OCI-M1 (cell line): ENCODE measurements at regions not wholly inside any gene's neighbourhood (a gene's known extent, or its start where the extent isn't known, plus 50 kb on each side); places are given as distances from the start of the nearest gene placed in this dataset.

ENCODE experiments used
- DNase-seq: peaks from one replicate; lab custom pipeline; 2025; lab: John Stamatoyannopoulos, UW

DNA sequence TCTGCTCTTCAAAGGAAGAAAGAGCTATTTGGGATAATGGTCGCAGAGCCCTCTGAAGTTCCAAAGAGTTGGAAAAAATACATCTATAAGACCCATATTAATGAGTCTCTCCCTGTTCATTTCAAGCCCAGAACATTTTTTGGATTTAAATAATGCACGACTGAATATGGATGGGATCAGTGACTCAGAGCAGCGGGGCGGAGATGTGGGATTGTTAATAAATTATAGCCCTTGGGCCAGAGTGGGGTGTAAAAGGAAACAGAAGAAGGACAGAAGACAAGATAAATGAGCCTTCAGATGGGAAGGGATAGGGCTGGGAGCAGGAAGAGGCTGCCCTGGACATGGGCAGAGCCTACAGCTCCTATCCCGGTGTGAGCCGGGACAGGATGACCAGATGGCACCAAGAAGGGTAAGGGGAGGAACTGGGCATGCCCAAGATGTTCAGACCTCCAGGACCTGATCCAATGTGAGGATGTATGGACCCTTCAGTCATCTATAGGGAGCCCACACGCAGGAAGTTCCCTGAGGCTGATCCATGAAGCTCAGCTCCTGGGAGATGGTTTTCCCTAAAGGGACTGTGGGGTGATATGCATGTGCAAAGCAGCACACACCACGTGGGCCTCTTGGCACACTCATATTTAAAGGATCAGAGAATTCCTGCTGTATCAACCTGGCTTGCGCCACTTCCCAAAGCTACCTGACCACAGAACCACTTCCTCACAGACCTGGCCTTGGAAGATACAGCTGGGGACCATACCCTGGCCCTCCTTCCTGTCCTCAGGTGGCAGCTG, 96.1 kb upstream of the PLXNA4 start:
- DNase-seq = no peak

DNA sequence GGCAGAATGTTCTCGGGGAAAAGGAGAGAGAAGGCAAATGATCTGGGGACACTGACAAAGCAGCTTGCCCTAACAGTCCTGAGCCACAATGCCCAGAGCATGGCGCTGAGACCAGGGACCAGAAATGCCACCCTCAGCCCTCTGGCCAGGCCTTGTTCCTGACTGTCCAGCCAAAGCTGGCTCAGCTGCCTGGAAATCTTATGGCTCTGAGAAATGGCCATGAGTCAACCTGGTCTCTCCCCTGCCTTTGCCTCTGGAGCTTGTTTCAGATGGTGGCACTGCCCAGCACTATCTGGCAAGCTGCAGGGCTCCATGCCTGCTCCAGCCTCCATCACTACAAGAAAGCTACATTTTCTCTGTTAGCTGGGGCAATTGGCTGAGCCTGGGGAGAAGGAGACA, 90.5 kb upstream of the PLXNA4 start:
- DNase-seq = no peak

DNA sequence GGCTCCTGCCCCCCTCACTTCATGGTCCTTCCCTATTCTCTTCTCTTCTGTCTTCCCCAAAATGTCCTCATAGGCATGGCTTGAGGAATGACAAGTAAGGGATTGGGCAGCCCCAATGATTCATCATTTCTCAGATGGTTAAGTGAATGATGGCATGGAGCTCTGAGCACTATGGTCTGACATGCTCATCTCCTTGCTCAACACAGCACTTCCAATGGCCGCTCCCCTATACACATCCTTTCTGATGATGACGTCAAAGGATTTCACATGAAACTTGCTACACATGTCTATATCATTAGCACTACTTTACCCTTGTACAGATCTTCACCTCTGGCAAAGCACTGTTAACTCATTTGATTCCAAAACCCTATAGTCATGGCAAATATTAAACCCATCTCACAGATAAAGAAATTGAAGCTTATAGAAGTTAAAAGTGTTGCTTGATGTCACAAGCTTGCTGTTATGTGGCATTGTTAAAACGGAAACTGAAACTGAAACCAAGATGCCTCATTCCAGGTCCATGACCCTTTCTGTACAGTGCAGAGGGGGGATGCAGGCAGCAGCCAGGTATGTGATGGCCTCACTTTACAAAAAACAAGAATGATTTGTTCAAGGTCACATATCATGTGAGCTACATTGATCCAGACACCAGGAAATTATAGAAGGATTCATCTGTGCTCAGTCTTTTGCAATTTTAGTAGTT, 90.0 kb upstream of the PLXNA4 start:
- DNase-seq = peak; percentile 59

DNA sequence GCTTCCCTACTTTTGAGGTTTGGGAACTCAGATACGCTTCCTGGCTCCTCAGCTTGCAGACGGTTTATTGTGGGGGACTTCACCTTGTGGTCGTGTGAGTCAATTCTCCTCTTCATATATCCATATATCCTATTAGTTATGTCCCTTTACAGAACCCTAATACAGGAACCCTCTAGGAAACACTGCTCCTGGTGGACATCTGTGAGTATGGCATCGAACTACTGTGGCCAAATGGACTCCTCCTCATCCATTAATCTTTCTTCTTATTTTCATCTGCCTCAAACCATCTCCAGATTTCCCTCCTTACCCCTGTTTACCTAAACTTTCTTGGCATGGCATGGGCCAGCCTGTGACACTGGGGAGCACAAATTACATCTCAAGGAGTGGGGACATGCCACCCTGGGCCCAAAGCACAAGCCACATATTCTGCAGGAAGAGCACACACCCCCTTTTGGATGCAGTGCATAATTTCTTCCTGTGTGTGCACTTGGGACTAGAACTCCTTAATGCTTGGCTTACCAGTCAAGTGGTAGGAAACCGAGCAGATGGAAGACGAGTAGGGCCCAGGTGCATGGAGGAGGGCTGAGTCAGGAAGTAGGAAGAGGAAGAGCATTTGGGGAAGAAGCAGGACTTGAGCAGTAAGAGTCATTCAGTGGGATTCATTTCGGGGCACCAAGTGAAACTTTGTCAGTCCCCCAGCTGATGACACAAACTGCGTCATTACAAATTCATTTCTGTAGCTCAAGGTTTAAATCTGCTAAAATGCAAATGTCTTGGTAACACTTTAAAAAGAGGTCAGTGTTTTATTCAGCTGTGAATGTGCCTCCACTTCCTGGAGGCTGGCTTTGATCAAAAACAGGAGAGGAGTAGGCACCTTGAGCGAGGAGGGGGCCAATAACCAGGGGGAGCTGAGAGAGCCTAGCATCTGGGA, 80.8 kb upstream of the PLXNA4 start:
- DNase-seq = peak; percentile 39

DNA sequence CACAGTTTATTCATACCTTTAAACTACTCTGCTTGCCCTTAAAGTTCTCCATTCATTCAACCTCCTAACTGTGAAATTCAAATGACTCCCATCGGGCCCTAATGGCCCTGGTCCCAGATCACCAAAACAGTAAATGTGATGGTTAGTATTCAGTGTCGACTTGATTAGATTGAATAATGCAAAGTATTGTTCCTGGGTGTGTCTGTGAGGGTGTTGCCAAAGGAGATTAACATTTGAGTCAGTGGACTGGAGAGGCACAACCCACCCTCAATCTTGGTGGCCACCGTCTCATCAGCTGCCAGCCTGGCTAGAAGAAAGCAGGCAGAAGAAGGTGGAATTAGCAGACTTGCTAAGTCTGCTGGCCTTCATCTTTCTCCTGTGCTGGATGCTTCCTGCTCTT, 80.1 kb upstream of the PLXNA4 start:
- no peak for DNase-seq

DNA sequence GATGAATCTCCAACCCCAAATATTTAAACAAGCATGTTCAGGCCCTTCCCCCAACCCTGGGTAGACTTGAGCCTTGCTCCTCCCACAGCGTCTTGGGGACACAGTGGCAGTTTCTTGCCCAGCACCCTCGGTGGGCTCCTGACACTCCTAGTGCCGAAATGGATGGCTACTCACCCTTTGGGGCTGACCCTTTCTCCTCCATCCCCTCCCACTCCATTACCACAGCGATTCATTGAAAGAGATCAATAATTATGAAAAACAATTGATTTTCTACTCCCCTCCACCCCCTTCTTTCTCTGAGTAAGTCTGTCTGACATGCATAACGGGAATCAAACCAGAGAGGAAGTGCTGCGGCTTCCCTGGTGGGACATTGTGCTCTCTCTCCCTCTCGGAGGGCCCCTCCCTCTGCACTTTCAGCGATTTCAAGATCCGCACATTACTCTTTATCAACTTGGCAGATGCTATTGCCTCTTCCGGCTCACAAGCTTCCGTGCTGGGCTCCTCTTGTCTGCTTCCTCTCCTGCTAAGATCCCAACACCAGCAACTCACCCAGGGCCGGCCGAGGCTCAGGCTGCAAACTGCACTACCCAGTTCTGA, 79.0 kb upstream of the PLXNA4 start:
- peak; percentile 83 for DNase-seq

DNA sequence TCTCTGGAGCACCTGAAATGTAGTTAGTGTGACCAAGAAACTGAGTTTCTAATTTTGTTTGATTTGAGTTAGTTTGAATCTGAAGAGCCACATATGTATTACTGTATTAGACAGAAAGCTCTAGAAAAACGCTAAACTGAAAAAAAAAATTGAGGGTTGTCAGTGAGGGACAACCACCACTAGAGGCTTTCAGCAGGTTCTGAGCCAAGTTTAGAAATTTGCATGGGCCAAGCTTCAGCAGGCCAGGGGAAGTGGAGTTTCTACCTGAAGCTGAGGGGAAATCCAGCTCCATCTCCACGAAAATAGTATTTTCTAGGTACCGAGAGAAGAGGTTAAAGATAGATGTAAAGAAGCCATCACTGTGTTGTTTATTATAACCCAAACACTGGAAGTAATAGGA, 77.9 kb upstream of the PLXNA4 start:
- DNase-seq = peak; percentile 63

DNA sequence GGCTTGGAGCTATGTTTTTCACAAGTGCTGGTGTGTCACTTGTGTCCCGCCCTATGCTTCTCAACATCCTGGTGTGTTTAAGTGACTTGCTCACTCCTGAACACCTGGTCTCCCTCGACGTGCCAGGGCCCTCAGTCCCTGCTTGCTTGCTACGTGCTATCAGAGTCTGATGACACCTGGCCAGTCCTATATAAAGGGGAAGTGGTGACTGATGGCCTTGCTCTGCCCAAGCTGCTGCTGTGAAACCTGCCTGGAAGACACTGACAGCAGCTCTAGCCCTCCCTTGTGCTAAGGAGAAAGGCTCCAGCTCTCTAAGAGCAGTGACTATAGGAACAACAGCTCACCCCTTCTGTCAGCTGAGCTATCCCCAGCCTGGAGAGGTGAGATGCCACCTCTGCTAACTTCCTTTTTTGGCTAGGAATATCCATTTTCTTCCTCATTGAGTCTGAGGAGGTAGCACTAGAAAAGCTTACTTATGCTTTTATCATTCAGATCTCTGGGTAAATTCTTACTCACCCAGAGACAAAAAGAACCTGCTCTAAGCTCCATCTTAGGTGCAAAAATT, 77.2 kb upstream of the PLXNA4 start:
- peak; percentile 16 for DNase-seq

DNA sequence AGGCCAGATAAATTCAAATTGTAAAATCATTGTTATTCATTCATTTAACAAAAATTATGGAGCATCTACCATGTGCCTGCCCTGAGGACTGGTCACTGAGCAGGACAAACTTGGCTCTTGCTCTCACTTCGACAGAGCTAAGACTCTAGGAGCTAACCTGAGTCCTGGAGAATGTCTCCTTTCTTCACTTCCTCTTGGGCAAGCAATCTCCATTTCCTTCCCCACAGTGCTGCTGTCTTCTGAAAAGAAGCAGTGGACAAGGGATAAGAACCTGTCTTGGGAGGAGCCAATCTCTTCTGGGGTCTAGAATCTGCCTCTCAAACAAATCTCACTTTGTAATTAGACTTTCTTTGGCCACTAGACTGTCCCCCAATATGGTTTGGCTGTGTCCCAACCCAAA, 76.2 kb upstream of the PLXNA4 start:
- DNase-seq = no peak

DNA sequence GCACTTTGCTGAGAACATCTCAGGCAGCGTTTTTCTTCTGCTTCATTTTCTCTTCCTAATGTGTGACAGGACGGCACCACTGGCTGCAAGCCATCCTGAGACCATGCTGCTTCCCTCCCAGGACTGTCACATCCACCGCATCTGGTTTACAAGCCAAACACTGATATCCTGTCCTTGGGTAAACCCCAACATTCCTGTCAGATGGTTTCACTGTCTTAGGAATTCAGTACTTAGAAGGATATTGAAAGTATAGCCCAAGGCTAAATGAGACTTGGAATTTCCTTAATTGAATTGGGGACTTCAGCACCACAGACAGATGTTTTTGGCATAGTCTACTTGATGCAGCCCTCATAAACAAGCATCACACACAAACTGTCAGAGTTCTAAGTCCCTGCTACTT, 74.2 kb upstream of the PLXNA4 start:
- no peak for DNase-seq

DNA sequence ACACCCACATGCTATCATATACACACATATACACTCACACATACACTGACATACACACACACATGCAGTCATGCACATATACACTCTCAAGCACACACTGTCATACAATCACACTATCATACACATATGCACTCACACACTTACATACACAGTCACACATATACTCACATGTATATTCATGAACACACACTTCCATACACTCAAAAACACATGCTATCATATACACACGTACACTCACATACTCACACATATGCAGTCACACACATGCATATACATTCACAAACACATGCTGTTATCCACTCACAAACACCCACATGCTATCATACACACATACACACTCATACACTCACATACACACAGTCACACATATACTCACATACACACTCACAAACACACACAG, 71.0 kb upstream of the PLXNA4 start:
- no peak for DNase-seq

DNA sequence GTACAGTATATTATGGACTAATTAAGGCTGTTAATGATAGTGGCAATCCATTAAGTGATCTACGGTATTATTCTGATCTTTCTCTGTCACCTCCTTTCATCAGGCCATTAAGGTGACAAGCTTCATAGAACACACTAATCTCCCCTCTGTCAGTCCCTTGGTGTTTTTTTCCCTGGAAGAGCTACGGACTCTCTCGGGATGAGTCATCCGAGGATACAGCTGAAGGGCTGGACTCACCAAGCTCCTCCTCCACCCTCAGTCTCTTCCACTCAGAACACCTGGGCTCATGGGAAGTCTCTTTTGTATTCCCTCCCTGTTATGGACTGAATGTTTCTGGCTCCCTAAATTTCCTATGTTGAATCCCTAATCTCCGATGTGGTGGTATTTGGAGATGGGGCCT, 69.8 kb upstream of the PLXNA4 start:
- no peak for DNase-seq

DNA sequence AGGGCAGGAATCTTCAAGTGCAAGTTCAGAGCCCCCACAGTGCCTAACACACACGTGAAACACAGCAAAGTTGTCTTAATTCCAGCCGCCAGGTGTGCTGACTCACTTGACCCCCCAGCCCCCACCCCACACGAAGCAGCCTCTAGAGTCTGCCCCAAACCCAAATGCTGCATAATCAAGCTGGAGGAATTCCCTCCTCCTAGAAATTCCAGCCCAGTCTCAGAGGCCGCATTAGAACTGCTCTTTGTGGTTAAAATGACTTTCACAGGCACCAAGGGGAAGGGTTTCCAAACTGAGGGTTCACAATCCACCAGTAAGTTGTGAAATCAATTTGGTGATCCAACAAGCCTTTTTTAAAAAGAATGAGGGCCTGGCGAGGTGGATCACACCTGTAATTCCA, 67.0 kb upstream of the PLXNA4 start:
- DNase-seq = no peak

DNA sequence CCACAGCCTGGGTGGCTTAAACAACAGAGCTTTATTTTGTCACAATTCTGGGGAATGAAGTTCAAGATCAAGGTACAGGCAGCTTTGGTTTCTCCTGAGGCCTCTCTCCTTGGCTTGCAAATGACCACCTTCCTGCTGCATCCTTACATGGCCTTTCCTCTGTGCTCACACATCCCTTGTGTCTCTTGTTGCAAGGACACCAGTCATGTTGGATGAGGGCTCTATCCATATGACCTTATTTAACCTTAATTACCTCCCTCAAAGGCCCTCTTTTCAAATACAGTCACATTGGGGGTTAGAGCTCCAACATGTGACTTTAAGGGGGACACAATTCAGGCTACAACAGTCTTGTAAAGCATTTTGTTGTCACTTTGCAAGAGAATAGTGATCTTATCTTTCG, 65.0 kb upstream of the PLXNA4 start:
- DNase-seq = no peak

DNA sequence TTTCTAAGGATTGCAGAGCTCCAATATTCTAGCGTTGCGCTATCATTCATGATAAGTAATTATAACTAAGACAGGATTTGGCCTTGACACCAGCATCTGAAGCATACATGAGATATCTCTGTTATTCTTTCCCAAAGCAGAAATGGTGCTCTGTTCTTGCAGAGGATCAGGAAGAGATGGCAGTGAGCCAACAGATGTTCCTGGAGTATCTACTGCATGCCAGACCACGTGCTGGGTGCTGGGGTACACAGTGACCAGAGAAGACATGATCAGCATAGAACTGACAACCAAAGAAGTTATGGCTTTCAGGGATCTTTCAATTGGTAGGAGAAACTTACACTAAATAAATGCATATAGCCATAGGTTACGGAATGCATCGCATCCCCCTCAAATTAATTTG, 63.7 kb upstream of the PLXNA4 start:
- no peak for DNase-seq

DNA sequence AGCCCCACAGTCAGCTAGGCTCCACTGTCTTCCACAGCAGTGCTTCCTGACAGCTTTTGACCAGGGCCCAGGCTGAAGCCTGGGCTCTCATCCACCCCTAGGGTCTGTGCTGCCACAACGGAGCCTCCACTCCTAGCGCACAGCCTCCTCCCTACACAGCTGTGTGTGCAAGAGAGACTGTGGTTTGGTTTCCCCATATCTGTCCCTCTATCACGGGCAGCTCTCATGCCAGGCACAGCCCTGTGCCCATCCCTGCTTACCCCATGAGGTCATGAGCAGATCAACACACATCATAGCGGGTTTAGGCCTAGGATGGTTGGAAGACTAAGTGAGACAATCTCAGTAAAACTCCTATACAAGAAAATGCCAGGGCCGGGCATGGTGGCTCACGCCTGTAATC, 61.7 kb upstream of the PLXNA4 start:
- no peak for DNase-seq

DNA sequence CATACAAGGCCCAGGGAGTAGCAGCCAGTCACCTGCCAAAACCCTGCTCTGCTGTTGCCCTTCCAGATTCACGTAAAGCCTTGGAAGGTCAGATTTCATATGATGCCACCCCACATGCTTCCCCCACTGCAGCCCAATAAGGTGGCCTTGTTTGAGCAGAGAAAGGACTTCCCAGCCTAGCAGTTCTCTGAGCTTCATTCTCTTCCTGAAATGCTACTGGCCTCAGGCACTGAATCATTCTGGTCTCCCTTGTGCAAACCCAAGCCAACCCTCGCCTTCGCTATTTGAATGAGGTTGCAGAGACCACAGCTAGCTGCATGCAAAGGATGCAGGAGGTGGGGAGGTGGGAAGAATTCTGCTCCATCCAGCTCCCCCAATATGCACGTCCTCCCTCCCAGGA, 60.3 kb upstream of the PLXNA4 start:
- no peak for DNase-seq

DNA sequence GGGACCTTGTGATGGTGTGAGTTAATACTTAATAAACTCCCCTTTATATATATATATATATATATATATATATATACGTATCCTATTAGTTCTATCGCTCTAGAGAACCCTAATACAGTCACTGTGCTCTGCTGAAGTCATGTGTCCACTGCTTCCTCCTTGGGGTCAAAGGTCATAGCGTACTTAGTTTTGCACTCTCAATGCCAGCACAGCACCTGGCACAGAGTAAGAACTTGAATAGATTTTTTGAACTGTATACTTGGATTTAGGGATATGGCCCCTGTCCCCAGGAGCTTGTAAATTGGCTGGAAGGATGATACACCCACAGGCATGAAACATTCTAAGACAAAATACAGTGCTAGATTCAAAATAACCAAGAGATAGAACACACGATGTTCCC, 58.9 kb upstream of the PLXNA4 start:
- no peak for DNase-seq

DNA sequence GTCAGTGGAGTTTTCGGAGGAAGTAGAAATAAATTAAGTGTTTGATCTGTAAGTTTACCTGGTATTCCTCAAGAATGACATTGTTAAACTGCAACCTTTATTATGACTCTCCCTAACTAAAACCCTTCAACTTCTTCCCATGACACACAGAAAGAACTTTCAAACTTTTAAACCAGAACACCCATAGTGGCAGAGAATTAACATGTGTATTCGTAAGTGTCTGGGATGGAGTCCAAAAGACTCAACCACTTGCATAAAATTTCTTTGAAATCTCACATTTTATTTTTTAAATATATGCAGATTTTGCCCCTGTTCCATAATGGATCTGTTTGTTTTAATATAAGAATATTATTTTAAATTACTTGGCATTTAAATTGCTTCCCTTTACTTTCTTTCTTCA, 54.6 kb upstream of the PLXNA4 start:
- no peak for DNase-seq
